ENCODE measurements at regions not wholly inside any gene's neighbourhood (a gene's known extent, or its start where the extent isn't known, plus 50 kb on each side); places are given as distances from the start of the nearest gene placed in this dataset.

DNA sequence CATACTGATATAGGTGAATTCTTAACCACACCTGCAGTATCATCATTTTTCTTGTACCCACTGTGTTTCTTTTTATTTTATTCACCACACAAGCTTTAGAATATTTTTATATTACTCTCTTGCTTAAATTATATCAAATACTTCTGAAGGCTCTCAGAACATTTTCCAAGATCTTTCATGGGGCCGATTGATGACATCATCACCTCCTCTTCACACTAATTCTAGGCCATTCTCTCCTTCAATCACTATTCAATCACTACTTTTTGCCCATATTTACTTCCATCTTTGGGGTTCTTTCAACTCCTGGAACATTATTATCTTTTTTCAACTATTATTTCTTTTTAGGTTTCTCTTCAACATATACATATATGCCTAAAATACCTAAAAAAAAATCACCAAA is 1438.8 kb upstream of the ALCAM start:
- TF ChIP-seq POLR2AphosphoS5 (IDR thresholded peaks at IDR 0.05; ENCODE audit: insufficient read depth in 1 of 2, low read depth in 1 of 2) (no peak), POLR2A (IDR thresholded peaks at IDR 0.05) (no peak)
- TF ChIP-seq, protein P1, sequence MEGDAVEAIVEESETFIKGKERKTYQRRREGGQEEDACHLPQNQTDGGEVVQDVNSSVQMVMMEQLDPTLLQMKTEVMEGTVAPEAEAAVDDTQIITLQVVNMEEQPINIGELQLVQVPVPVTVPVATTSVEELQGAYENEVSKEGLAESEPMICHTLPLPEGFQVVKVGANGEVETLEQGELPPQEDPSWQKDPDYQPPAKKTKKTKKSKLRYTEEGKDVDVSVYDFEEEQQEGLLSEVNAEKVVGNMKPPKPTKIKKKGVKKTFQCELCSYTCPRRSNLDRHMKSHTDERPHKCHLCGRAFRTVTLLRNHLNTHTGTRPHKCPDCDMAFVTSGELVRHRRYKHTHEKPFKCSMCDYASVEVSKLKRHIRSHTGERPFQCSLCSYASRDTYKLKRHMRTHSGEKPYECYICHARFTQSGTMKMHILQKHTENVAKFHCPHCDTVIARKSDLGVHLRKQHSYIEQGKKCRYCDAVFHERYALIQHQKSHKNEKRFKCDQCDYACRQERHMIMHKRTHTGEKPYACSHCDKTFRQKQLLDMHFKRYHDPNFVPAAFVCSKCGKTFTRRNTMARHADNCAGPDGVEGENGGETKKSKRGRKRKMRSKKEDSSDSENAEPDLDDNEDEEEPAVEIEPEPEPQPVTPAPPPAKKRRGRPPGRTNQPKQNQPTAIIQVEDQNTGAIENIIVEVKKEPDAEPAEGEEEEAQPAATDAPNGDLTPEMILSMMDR (IDR thresholded peaks at IDR 0.05): no peak
- no peak overlapping the region for H3K4me3 ChIP-seq
- no peaks in the 10 kb centered on the region for H3K9me3 ChIP-seq
- intact Hi-C loops (cut with DNase I): no loop called here
- no peak overlapping the region for H3K27ac ChIP-seq
- H3K36me3 ChIP-seq: no peaks in the 10 kb centered on the region
- no peak for DNase-seq (ENCODE audit: extremely low spot score in 2 of 2)
- H3K4me1 ChIP-seq: no peaks in the 10 kb centered on the region
- no peaks in the 10 kb centered on the region for H3K27me3 ChIP-seq

DNA sequence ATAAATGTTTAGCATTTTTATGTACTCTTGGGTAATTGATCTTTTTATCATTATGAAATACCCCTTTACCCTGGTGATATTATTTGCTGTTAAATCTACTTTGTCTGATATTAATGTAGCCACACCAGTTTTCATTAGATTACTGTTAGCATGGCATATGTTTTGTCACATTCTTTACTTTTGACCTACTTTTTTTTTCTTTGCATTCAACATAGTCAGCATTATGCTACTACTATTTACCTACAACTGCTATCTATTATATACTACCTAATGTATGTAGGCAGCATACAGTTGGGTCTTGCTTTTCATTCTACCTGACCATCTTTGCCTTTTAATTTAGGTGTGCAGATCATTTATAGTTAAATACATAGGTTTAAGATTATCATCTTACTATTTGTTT is 1429.6 kb upstream of the ALCAM start:
- intact Hi-C loops (cut with DNase I): no loop called here
- DNase-seq (ENCODE audit: extremely low spot score in 2 of 2): no peak
- TF ChIP-seq POLR2A (IDR thresholded peaks at IDR 0.05) (no peak), POLR2AphosphoS5 (IDR thresholded peaks at IDR 0.05; ENCODE audit: insufficient read depth in 1 of 2, low read depth in 1 of 2) (no peak)
- TF ChIP-seq, protein P1 (IDR thresholded peaks at IDR 0.05): no peak
- no peaks in the 10 kb centered on the region for H3K36me3 ChIP-seq
- H3K4me3 ChIP-seq: no peak overlapping the region
- no peaks in the 10 kb centered on the region for H3K4me1 ChIP-seq
- H3K27ac ChIP-seq: no peak overlapping the region
- no peaks in the 10 kb centered on the region for H3K27me3 ChIP-seq
- H3K9me3 ChIP-seq: no peaks in the 10 kb centered on the region

DNA sequence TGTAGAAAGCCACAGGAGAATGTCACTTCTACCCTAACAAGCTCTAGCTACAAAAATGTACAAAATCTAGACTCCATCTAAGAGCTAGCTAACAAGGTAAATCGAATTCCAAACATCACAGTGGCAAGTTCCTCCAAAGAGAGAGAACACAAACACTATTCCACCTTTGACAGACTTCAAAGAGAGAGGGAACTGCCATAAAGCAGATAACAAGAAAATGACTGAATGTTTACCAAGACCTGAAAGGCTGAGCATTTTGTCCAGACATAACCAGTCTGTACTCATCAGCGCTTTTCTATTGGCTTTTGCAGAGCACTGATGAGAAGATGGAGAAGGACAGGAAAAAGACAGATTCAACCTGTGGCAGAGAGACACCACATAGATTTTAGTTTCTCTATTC is 1419.6 kb upstream of the ALCAM start:
- TF ChIP-seq POLR2A (IDR thresholded peaks at IDR 0.05) (no peak), POLR2AphosphoS5 (IDR thresholded peaks at IDR 0.05; ENCODE audit: insufficient read depth in 1 of 2, low read depth in 1 of 2) (no peak)
- TF ChIP-seq, protein P1 (IDR thresholded peaks at IDR 0.05): no peak
- no peaks in the 10 kb centered on the region for H3K36me3 ChIP-seq

DNA sequence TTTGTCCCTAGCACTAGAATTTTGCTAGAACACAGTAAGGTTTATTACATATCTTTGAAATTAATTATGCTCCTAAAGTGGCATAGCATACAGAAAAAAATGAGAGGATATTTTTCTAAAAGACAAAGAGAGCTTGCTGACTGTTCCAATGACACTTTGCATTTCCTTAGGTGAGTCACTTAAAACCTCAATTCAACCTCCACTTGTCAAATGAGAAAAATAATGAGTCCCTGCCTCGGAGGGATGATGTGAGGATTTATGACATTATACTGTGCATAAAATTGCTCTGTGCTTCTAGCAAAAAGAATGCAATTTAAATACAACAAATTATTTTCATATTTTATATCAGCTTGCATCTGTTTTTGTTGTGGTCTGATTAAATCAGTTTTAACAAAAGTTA is 1417.0 kb upstream of the ALCAM start:
- intact Hi-C loops (cut with DNase I): no loop called here
- H3K36me3 ChIP-seq: no peaks in the 10 kb centered on the region
- no peaks in the 10 kb centered on the region for H3K27me3 ChIP-seq
- TF ChIP-seq POLR2A (IDR thresholded peaks at IDR 0.05) (no peak), POLR2AphosphoS5 (IDR thresholded peaks at IDR 0.05; ENCODE audit: insufficient read depth in 1 of 2, low read depth in 1 of 2) (no peak)
- TF ChIP-seq, protein P1 (IDR thresholded peaks at IDR 0.05): no peak
- no peak overlapping the region for H3K27ac ChIP-seq
- no peaks in the 10 kb centered on the region for H3K9me3 ChIP-seq
- H3K4me1 ChIP-seq: no peaks in the 10 kb centered on the region
- no peak for DNase-seq (ENCODE audit: extremely low spot score in 2 of 2)
- no peak overlapping the region for H3K4me3 ChIP-seq

More for the DNA sequence above, 1419.6 kb upstream of the ALCAM start:
- intact Hi-C loops (cut with DNase I): no loop called here
- H3K27ac ChIP-seq: no peak overlapping the region
- DNase-seq (ENCODE audit: extremely low spot score in 2 of 2): no peak
- no peak overlapping the region for H3K4me3 ChIP-seq
- H3K9me3 ChIP-seq: no peaks in the 10 kb centered on the region
- H3K4me1 ChIP-seq: no peaks in the 10 kb centered on the region
- no peaks in the 10 kb centered on the region for H3K27me3 ChIP-seq

GRCh38 chr3:103950676-103951075 is 1416.0 kb upstream of the ALCAM start:
- H3K36me3 ChIP-seq: no peaks in the 10 kb centered on the region
- no peak for DNase-seq (ENCODE audit: extremely low spot score in 2 of 2)
- no peak overlapping the region for H3K27ac ChIP-seq
- no peaks in the 10 kb centered on the region for H3K9me3 ChIP-seq
- H3K4me1 ChIP-seq: no peaks in the 10 kb centered on the region
- intact Hi-C loops (cut with DNase I): no loop called here
- TF ChIP-seq POLR2A (IDR thresholded peaks at IDR 0.05): no peak
- TF ChIP-seq, protein P1 (IDR thresholded peaks at IDR 0.05): no peak
- no peak for TF ChIP-seq POLR2AphosphoS5 (IDR thresholded peaks at IDR 0.05; ENCODE audit: insufficient read depth in 1 of 2, low read depth in 1 of 2)
- no peak overlapping the region for H3K4me3 ChIP-seq
- H3K27me3 ChIP-seq: no peaks in the 10 kb centered on the region
